Duodenal mucosa (tissue), 2 donors: ENCODE measurements at regions not wholly inside any gene's neighbourhood (a gene's known extent, or its start where the extent isn't known, plus 50 kb on each side); places are given as distances from the start of the nearest gene placed in this dataset.

Experiments
- H3K27ac ChIP-seq: one replicate; pipeline ENCODE4 v1.7.0; 2013; ENCODE audit warnings: low read depth, low read length
- H3K27me3 ChIP-seq, 2 donors: one replicate each; pipeline ENCODE4 v1.7.0; 2013; ENCODE audit warnings: low read length in 2 of 2, control low read depth in 1 of 2; ENCODE audit not compliant: insufficient read depth in 2 of 2, control insufficient read depth in 1 of 2
- H3K36me3 ChIP-seq, 2 donors: one replicate each; pipeline ENCODE4 v1.7.0; 2013; ENCODE audit warnings: low read length in 2 of 2, control low read depth in 1 of 2; ENCODE audit not compliant: insufficient read depth in 2 of 2, control insufficient read depth in 1 of 2
- H3K4me1 ChIP-seq, 2 donors: one replicate each; pipeline ENCODE4 v1.7.0; 2013; ENCODE audit warnings: low read length in 2 of 2, control low read depth in 1 of 2; ENCODE audit not compliant: insufficient read depth in 2 of 2, control insufficient read depth in 1 of 2
- H3K4me3 ChIP-seq, 2 donors: one replicate each; pipeline ENCODE4 v1.7.0; 2013; ENCODE audit warnings: low read length in 2 of 2, low read depth in 1 of 2
- H3K9ac ChIP-seq, 2 donors: one replicate each; pipeline ENCODE4 v1.7.0; 2013; ENCODE audit warnings: low read length in 2 of 2, low read depth in 1 of 2
- H3K9me3 ChIP-seq, 2 donors: one replicate each; pipeline ENCODE4 v1.7.0; 2013; ENCODE audit warnings: low read length in 2 of 2, control low read depth in 1 of 2; ENCODE audit not compliant: control insufficient read depth in 1 of 2

DNA sequence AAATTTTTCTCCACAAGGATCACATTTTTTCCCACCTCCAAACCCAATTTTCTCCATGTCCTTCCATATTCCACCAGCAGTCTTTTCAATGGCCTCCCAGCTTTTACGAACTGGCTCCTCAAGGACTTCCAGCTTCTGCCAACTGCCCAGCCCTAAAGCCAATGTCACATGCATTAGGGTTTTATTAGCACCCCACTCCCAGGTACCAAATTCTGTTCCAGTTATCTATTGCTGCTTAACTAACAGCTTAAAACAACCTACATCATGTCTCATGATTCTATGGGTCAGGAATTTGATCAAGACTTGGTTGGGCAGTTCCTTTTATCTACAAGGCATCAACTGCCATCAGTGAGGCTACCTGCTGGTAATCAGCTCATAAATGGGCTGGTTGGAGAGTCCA, 151.3 kb downstream of the SPTSSA start:
- no peak overlapping the region for H3K4me3 ChIP-seq
- peaks cover 0 to 4% of the 10 kb centered on the region in 2 donors for H3K27me3 ChIP-seq
- H3K27ac ChIP-seq = no peak overlapping the region
- no peak overlapping the region for H3K9ac ChIP-seq
- H3K36me3 ChIP-seq = no peaks in the 10 kb centered on the region
- no peaks in the 10 kb centered on the region for H3K4me1 ChIP-seq
- H3K9me3 ChIP-seq = no peaks in the 10 kb centered on the region

DNA sequence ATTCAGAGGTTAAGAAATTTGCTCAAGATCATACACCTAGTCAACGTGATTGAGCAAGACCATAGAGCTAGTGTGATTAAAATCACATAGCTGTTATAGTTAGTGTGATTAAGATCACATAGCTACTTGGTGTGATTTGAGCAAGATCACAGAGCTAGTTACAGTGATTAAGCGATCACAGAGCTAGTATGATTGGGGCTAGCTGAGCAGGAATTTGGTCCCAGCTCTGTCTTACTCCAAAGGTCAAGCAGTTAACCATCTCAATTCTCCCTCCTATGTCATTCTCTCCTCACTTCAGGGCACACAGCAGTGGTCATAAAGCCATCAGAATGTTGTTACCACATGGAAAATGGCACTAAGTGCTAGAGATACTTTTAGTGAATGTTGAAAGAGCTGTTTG, 158.2 kb downstream of the SPTSSA start:
- Histone ChIP-seq H3K27ac (no peak overlapping the region), H3K4me3 (no peak overlapping the region), H3K9ac (no peak overlapping the region), H3K36me3 (no peaks in the 10 kb centered on the region), H3K4me1 (no peaks in the 10 kb centered on the region), H3K9me3 (no peaks in the 10 kb centered on the region), H3K27me3 (no peaks in the 10 kb centered on the region)

DNA sequence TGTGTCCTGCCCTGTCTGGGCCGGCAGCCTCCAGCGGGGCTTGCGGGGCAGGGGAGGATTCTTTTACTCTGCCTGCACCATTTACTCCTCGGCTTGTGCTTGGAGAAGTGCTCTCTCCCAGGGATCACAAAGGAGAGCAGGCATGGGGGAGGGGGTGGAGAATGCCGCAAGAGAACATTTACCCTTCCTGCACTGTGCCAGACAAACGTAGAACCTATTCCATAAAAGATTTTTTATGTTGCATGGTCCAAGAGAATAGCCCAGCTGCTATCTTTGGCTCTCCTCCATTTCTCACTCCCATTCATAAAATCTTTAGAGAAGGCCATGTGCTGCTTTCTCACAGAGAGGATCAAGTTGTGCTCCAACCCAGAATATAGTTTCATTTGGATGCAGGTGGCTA, 159.4 kb downstream of the SPTSSA start:
- H3K9me3 ChIP-seq = no peaks in the 10 kb centered on the region
- no peak overlapping the region for H3K9ac ChIP-seq
- no peak overlapping the region for H3K4me3 ChIP-seq
- no peak overlapping the region for H3K27ac ChIP-seq
- no peaks in the 10 kb centered on the region for H3K36me3 ChIP-seq
- no peaks in the 10 kb centered on the region for H3K27me3 ChIP-seq
- H3K4me1 ChIP-seq = no peaks in the 10 kb centered on the region

DNA sequence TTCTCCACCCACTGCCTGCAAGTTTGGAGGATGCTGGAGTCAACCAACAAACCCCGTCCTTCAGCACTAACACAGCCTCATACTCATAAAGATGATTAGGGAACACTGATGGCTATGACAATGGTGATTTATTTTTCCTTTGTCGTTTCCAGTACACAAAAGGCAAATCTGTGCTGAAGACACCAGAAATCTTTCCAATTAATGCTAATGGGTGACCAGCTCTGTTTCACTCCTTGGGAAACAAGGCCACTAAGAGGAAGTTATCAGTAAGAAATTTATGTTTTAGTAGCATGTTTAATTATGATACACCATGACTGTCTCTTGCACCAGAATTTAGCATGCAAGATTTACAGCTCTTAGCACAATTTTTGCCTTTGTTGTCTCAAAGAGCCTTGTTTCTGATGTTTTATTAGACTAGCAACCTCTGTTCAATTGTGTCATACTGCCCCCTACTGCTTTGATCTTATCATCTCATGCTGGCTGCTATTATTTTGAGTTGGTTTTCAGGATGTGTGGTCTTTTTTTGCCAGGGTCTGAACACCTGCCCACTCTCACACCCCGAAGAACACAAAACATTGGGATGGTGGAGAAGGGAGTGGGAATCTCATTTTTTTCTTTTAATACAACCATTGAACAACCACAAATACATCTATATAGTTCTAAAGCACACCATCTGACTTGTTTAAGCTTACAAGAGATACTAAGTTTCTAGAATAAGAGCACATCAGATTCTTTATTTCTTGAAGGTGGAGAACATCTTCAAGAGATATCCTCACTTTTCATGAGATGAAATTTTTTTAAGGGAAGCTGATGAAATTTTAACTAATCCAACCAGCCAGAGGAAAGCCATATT, 160.9 kb downstream of the SPTSSA start:
- H3K27ac ChIP-seq = no peak overlapping the region
- no peaks in the 10 kb centered on the region for H3K9me3 ChIP-seq
- no peak overlapping the region for H3K9ac ChIP-seq
- no peaks in the 10 kb centered on the region for H3K36me3 ChIP-seq
- H3K4me1 ChIP-seq = no peaks in the 10 kb centered on the region
- H3K4me3 ChIP-seq = no peak overlapping the region
- no peaks in the 10 kb centered on the region for H3K27me3 ChIP-seq

DNA sequence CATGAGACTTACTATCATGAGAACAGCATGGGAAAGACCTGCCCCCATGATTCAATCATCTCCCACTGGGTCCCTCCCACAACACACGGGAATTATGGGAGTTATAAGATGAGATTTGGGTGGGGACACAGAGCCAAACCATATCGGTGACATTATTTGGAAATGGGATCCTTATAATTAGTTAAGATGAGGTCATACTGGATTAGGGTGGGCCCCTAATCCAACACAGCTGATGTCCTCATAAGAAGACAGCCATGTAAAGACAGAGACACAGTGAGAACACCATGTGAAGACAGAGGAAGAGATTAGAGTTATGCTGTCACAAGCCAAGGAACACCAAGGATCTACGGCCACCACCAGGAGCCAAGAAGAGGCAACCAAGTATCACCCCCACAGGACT, 161.7 kb downstream of the SPTSSA start:
- Histone ChIP-seq H3K27me3 (no peaks in the 10 kb centered on the region), H3K9ac (no peak overlapping the region), H3K9me3 (no peaks in the 10 kb centered on the region), H3K36me3 (no peaks in the 10 kb centered on the region), H3K4me3 (no peak overlapping the region), H3K4me1 (no peaks in the 10 kb centered on the region), H3K27ac (no peak overlapping the region)

DNA sequence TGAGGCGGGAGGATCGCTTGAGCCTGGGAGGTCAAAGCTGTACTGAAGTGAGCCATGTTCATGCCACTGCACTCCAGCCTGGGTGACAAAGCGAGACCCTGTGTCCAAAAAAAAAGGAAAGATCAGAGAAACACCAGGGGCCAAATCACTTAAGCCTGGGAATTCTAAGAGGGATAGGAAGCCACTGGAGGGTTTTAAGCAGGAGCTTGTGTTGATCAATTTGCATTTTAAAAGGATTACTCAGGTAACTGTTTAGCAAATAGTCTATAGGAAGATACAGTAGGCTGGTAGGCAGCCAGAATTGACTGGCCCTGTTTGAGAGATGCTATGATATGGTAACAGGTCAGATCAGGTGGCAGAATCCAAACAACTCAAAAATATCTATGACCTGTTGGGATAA, 162.7 kb downstream of the SPTSSA start:
- H3K4me1 ChIP-seq = no peaks in the 10 kb centered on the region
- no peaks in the 10 kb centered on the region for H3K9me3 ChIP-seq
- no peak overlapping the region for H3K9ac ChIP-seq
- H3K27me3 ChIP-seq = no peaks in the 10 kb centered on the region
- H3K27ac ChIP-seq = no peak overlapping the region
- H3K4me3 ChIP-seq = no peak overlapping the region
- no peaks in the 10 kb centered on the region for H3K36me3 ChIP-seq

DNA sequence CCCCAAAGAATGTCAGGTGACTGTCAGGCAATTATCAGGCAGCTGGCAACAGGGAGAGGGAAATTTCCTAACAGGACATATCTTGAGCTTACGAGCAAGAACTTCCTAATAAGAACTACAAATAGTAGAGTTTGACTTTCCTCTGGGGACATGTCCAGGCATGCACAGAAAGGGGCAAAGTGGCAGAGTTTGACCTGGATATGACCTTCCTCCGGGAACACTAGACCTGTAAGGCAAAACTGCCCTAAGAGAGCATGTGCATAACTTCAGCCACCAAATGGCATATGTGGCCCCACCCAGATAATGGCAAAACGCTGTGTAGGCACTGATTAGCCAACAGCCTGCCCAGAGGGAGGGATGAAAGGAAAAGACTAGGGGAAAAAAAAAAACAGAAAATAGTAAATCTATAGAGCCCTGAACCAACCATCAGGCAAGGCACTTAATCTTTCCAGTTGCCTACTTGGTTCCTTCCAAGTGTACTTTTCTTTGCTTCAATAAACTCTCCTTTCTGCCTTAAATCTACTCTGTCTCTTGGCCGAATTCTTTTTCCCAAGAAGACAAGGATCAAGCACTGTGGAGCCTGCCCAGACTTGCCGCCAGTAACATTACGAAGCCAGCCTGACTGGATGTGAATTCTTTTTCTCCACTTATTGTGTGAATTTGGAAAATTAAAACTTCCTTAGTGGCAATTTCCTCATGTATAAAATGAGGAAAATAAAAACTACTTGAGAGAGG, 164.1 kb downstream of the SPTSSA start:
- H3K36me3 ChIP-seq = no peaks in the 10 kb centered on the region
- no peaks in the 10 kb centered on the region for H3K4me1 ChIP-seq
- no peak overlapping the region for H3K27ac ChIP-seq

DNA sequence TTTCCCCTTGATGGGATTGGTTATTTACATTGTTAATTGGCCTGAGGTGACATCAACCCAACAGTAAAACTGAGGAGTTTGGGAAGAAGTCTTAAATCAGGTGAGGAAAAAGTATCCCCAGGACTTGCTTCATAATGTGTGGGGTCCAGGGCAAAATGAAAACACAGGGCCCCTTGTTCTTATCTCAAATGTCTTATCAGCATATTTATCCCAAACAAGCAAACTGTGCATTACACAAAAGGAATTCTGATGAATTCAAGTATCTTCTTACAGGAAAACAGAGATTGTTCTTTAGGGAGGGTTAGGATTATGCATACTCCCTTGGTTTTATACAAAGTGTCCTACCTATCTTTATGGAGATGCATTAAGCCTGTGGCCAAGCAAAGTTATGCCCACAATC, 178.4 kb downstream of the SPTSSA start:
- Histone ChIP-seq H3K36me3 (no peaks in the 10 kb centered on the region), H3K27me3 (no peaks in the 10 kb centered on the region), H3K4me3 (no peak overlapping the region), H3K9ac (no peak overlapping the region), H3K9me3 (no peaks in the 10 kb centered on the region), H3K27ac (no peak overlapping the region), H3K4me1 (no peaks in the 10 kb centered on the region)

More for the DNA sequence above, 164.1 kb downstream of the SPTSSA start:
- Histone ChIP-seq H3K9me3 (no peaks in the 10 kb centered on the region), H3K9ac (no peak overlapping the region), H3K4me3 (no peak overlapping the region), H3K27me3 (no peaks in the 10 kb centered on the region)

DNA sequence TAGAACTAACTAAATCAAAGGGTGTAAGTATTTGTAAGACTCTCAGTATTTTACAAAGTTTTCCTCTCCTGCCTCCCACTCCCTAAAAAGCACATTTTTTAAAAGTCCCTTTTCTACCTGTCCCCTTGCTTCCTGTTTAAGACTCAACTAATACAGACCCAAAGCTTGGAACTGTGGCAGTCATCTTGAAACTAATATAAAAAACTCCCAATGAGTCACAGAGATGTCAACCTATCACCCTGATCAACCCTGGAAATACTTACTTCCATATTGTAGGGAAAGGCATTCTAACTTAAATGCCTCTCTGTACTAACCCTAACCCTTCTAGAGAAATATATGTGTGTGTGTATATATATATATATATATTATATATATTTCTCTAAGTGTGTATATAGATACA, 184.8 kb downstream of the SPTSSA start:
- Histone ChIP-seq H3K4me3 (no peak overlapping the region), H3K36me3 (no peaks in the 10 kb centered on the region), H3K9me3 (no peaks in the 10 kb centered on the region), H3K27me3 (no peaks in the 10 kb centered on the region), H3K4me1 (no peaks in the 10 kb centered on the region), H3K27ac (no peak overlapping the region), H3K9ac (no peak overlapping the region)

DNA sequence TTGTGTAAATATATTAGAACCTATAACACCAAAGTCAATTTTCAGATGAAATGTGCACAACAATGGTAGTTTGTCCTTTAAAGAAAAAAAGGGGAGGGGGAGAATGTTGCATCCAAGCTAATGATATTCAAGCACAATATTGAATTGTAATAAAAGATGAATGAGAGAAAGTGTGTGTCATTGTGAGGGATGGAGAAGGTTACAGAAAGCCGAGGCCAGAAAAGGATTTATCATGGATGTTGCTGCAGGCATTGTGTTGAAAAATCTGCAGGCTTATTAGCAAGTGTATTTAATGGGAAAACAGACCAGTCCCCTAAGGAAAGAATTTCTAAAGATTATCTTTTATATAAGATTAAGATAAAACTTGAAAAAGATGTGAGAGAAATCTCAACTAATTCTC, 186.5 kb downstream of the SPTSSA start:
- Histone ChIP-seq H3K27ac (no peak overlapping the region), H3K27me3 (no peaks in the 10 kb centered on the region), H3K4me1 (no peaks in the 10 kb centered on the region), H3K9me3 (no peaks in the 10 kb centered on the region), H3K4me3 (no peak overlapping the region), H3K36me3 (no peaks in the 10 kb centered on the region), H3K9ac (no peak overlapping the region)
